Transverse colon (tissue), 3 donors: ENCODE measurements at regions not wholly inside any gene's neighbourhood (a gene's known extent, or its start where the extent isn't known, plus 50 kb on each side); places are given as distances from the start of the nearest gene placed in this dataset.

Experiments used
- CTCF ChIP-seq, 5 experiments: fragments of 200-600 bp in 3 of 5; fragments of 450-650 bp in 2 of 5; sonication (generic) in 3 of 5; IDR thresholded peaks; 1 replicate in 2 of 5; 2 replicates in 3 of 5; pipeline ENCODE4 v1.5.1; 2016 to 2017; ENCODE audit warnings: antibody characterized with exemption in 5 of 5, inconsistent platforms in 3 of 5, mild to moderate bottlenecking in 2 of 5, moderate library complexity in 1 of 5
- EP300 ChIP-seq: sonication (generic); formaldehyde crosslinking; IDR thresholded peaks from one replicate; pipeline ENCODE4 v1.6.1; 2017; ENCODE audit warnings: antibody characterized with exemption, low read depth
- POLR2A ChIP-seq: fragments of 450-650 bp; IDR thresholded peaks from one replicate; pipeline ENCODE4 v1.6.1; 2016; ENCODE audit warnings: antibody characterized with exemption, mild to moderate bottlenecking, moderate library complexity

- TF ChIP-seq CTCF (IDR thresholded peaks at IDR 0.05) (no peak), POLR2A (no peak), EP300 (no peak)
These were observed 276.0 kb downstream of the ADGRD1 start for GRCh38 chr12:131229426-131230339.
